ENCODE measurements at regions not wholly inside any gene's neighbourhood (a gene's known extent, or its start where the extent isn't known, plus 50 kb on each side); places are given as distances from the start of the nearest gene placed in this dataset.

- TF ChIP-seq EZH2 (IDR thresholded peaks at IDR 0.05; ENCODE audit: insufficient read depth, poor library complexity, severe bottlenecking) = no peak
- no peak for TF ChIP-seq EZH2phosphoT487 (IDR thresholded peaks at IDR 0.05; ENCODE audit: insufficient read depth, low read depth)
These were observed 96.8 kb upstream of the MLIP start for GRCh38 chr6:54014440-54014839.
